HG03196 (cell line): ENCODE measurements at regions not wholly inside any gene's neighbourhood (a gene's known extent, or its start where the extent isn't known, plus 50 kb on each side); places are given as distances from the start of the nearest gene placed in this dataset.

Experiments
- ATAC-seq: cut with Tn5 transposase; IDR thresholded peaks from one replicate; pipeline ENCODE4 v1.9.1; 2021; ENCODE audit not compliant: unreplicated experiment

DNA sequence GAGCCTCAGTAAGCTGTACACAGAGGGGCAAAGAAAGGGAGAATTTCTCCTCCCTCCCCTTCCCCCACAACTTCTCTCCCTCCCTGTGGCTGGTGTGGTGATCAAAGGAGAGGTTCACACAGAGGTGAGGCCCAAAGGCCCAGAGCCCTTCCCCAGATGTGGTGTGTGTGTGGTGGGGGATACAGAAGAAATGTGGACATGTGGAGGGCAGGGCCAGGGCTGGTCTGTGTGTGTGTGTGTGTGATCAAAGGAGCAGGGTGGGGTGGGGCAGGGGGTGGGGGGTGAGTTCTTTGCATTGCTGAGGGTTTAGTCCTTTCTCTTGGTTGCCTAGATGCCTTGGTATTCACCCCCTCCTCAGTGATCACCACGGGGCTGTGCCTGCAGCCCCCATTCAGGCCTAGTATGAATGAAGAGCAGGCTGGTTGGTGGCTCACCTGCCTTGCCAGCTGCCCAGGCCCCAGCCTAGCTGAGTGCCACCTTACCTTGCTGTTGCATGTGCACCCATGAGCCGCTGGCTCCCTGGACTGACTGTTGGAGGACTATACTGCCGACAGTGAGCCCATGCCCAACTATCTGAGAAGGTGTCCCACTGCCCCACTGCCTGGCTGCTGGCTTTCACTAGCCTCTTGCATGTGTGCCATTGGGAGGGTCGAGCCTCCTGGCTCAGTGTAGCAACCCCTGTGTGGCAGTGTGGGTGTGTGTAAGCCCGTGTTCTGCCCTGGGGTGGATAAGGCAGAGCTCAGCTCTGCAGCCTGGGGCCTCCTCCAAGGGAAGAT, 101.9 kb downstream of the EFNB1 start:
- ATAC-seq = no peak

DNA sequence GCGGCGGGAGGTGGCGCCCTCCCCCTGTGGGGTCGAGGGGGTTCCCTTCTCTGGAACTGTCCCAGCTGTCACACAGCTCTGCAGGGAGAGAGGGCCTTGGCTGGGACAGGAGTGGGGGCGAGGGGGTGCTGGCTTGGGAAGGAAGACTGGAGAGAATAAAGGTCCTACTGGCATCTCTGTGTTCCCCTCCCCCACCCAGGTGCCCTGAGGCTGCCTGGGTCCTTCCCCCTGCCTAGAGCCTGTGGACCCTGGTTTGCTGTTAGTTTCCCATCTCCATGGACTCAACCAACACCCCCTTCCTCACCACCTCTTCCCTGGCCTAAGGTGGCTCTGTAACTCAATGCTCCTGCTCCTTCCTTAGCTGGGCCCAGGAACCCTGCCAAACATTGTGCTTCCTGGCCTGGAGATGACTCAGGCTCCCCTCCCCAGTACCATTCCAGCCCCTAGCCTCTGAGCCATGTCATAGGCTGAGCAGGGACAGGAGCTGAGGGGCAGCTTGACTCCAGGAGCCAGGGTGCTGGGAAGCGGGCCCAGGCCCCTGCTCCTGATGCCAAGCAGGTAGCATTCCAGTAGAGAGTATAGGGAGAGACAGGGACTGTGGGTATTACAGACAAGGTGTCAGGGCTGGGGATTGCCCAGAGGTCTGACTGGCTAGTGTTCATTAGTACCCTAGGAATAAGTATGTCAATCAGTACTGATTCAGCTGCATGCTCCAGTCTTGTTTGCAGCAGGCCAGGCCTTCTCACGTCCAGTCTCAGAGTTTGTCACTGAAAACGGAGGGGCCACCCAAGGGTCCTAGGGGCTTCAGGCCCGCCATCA, 100.7 kb downstream of the EFNB1 start:
- ATAC-seq = no peak

DNA sequence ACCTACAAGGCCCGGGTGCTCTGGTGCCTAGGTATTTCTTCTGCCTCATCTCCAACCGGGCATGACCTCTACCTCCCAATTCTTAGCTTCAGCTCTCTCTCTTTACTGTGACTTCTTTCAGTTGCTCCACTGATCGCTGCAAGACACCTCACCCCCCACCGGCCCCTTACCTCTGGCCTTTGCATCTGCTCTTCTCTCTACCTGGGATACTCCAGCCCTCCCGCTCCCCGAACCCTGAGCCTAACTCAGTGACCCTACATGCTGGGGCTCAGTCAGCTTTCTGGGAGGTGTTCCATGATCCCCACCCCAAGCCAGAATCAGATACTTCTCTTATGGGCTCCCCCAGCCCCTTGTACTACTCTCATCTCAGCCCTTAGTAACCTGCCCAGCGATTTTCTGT, 99.6 kb downstream of the EFNB1 start:
- ATAC-seq = no peak

- no peak for ATAC-seq
Observed at GRCh38 chrX:68927178-68927577, 98.4 kb downstream of the EFNB1 start.

DNA sequence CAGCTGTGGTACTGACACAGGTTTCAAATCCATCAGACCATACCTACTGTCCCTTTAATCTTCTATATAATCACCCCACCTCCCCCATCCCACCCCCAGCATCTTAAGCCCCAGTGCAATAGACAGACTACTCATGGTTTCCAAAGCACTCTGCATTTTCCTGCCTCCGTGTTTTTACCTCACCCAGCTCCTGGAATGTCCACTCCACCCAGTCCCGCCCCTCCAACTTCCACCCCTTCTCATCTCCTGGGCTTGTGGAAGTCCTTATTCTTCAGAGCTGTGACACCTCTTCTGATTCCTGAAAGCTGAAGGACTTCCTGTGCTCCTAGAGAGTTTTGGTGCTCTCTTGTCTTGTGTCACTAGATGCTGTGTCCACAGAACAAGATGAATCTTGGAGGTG, 94.3 kb downstream of the EFNB1 start:
- no peak for ATAC-seq

GRCh38 chrX:68922013-68922412, 93.2 kb downstream of the EFNB1 start:
- ATAC-seq = no peak

GRCh38 chrX:68920561-68920960, 91.7 kb downstream of the EFNB1 start:
- ATAC-seq = no peak

DNA sequence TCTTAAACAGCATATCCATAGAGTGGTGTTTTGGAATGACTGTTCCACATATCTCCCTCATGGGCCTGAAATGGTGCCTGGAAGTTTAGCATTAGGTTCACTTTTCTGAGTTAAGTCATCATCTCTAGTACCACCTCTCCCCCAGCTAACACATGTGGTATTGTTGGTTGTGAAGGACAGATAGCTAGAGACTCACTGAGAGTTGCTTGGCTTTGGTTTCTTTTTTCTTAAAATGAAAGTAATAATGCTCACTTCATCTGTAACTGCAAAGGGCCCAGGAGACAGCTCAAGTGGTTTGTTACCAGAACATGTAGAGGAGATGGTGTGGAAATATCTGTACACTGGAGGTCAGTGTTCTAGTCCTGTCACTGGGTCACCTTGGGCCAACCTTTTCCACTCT, 90.9 kb downstream of the EFNB1 start:
- no peak for ATAC-seq

DNA sequence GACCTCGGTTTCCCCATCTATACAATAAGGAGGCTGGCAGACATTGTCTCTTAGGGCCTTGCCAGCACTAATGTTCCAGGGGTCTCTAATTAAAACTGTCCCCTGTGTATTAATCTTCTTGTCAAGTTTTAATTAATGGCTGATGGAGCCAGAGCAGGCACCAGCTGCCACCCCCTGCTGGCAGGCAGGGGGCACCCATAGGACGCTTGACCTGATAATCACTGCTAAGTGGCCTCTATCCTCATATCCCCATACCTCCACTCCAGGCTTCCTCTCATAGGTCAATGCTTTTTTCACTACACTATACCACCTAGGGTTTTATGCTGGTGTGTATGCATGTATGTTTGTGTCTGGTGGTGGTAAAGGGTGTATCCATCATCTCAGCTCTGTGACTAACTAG, 89.4 kb downstream of the EFNB1 start:
- ATAC-seq = no peak

DNA sequence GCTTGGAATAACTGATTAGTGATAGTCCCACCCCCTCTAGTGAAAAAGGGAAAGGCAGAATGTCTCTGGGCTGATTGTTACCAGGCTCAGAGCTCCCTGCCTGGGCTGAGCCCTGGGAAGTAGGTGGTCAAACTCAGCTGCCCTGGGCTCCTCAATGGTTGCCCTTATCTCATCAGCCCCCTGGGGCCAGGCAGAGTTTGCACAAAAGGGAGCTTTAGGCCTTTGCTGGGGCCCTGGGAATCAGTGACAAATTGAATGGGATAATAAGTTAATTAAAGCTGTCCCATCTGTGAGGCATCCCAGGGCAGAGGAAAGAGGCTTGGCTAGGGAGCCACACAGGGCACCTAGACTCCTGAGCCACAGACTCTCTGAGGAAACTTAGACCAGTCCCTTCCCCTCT, 89.0 kb downstream of the EFNB1 start:
- ATAC-seq = no peak

- no peak for ATAC-seq
Observed at GRCh38 chrX:68916891-68917290, 88.1 kb downstream of the EFNB1 start.

DNA sequence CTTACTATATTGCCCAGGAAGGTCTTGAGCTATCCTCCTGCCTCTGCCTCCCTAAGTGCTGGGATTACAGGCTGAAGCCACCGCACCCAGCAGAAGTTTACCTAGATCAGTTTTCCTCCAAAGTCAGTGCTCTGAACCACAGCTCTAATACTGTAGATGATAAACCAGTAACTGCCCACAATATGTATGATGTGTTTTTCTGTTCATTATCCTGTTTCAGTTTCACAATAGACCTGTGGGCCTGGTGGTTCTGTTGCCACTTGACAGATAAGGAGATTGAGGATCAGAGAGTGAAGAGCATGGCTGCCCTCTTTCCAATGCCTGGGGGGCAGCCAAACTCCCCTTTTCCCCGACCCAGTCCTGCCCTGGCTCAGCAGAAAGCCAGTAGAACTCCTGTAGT, 87.0 kb downstream of the EFNB1 start:
- ATAC-seq = peak; percentile 81

GRCh38 chrX:68914479-68914946, 85.7 kb downstream of the EFNB1 start:
- no peak for ATAC-seq

DNA sequence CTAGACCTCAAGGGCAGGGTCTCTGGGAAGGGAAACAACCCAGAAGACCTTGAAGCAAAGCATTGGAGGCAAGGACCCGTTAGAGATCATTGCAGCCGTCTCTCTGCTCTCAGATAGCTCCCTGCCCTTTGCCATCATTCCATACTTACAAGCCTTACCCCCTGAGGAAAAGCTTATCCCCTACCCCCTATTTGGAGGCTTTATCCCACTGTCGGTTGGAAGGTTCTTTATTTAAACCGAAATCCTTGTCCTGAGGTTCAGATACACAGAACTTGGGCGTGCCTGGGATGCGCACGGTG, 84.4 kb downstream of the EFNB1 start:
- no peak for ATAC-seq

DNA sequence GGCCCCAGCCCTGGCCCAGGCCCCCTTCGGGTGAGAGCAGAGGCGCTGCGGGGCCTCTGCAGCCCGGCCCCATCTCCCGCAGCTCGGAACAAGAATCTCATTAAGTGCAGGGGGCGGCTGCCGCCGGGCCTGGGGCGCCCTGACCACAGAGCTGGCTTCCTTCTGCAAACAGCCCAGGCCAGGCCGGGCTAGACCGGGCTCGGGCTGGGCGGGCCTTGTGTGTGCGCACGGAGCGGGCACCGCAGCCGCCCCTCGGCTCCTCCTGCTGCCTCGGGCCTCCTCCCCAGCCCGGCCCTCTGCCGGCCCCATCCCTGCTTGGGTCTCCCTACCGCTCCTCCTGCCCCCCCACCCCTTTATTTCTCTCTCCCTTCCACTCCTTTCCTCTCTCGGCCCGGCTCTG, 83.3 kb downstream of the EFNB1 start:
- ATAC-seq = no peak

GRCh38 chrX:68910731-68911428, 82.1 kb downstream of the EFNB1 start:
- ATAC-seq = no peak

GRCh38 chrX:68909945-68910344, 81.1 kb downstream of the EFNB1 start:
- no peak for ATAC-seq

- no peak for ATAC-seq
Observed at GRCh38 chrX:68908071-68908470, 79.2 kb downstream of the EFNB1 start.

- ATAC-seq = no peak
Observed at GRCh38 chrX:68902706-68903504, 74.1 kb downstream of the EFNB1 start.

DNA sequence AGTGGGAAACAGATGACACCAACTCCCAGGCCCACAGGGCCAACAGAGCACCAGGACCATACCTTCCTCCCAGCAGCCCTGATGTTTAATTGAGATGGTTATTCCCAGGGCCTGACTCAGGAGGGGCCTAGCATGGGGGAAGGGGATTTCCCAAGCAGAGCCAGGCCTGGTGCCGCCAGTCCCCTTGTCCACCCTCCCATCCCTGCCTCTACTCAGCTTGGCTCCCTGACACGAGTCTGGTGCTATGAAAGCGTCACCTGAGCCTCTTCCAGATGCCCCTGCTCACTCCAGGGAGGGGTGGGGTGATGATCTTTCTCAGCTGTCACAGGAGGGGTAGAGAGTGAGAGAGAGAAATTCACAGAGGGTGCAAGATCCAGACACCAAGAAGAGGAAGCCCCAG, 72.7 kb downstream of the EFNB1 start:
- ATAC-seq = no peak

DNA sequence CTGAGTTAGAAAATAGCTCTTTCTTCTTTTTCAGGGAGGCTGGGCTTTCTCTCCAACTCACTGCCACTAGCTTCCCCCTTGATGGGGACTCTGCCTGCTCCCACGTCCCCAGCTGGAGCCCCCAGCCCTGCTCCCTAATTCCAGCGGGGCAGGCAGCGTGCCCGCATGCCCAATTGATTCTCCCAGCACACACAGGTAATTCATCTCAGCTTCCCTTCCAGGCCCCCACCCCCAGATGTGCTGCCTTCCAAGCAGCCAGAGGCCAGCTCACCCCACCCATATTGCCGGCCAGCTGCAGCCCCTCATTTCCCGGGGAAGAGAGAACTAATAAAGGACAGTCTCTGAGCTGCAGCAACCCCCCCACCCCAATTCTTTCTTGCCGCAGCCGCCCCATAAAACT, 69.8 kb downstream of the EFNB1 start:
- no peak for ATAC-seq
